ENCODE measurements at regions not wholly inside any gene's neighbourhood (a gene's known extent, or its start where the extent isn't known, plus 50 kb on each side); places are given as distances from the start of the nearest gene placed in this dataset.
"Not testable (repeated sequence)": the region's sequence is repeated elsewhere in the genome, so short reads cannot be mapped to it uniquely, and the experiment has no call there.

DNA sequence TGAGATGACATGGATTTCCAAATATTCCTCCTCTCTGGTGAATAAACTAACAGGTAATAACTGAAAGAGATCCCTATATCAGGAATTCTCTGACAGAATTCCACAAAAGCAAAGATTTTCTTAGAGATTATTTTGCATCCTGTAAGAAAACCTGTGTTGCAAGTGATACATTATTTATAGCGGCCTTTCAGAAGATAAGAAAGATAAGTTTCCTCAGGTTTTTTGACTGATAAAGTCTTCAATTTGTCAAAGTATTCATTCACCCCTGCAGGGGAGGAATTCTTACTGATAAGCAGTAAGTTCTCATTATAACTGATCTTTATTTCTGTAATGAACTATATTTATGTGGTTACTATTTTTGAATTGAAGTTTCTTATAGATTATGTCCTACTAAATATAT, 554.0 kb downstream of the ARL4A start:
- DNase-seq = no peak

DNA sequence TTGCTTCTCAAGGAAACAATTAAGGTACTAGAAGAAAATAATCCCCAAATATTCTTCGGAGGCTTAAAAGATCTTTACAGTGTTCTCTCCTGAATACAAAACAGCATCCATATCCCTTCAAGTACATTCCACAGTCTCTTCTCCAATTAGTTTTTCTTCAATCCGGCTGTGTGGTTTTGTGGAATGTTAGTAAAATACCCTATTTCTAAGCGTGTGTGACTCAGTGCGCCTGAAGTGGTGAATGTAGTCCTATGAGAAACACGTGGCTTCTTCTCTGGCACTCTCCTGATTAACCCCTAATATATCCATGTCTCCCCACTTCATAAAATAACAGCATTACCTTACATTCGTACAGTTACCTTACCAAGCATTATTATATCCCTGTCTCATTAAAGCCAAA, 570.2 kb downstream of the ARL4A start:
- DNase-seq = no peak

DNA sequence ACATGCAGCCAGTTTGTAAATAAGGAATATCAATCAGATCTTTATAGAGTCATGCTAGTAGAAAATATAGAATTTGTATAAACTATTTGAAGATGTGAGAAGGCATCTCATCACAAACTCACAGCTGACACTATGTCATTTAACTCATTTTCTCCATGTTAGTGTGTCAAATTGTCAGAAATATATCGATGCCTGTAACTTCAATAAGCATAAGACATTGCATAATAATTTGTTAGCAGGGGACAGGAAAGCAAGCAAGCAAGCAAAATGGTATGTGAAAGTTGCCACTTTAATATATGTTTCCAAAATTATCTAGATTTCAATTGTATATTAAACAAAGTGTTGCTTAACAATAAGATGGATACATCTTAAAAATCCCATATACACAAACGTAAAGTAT, 571.0 kb downstream of the ARL4A start:
- DNase-seq = no peak

DNA sequence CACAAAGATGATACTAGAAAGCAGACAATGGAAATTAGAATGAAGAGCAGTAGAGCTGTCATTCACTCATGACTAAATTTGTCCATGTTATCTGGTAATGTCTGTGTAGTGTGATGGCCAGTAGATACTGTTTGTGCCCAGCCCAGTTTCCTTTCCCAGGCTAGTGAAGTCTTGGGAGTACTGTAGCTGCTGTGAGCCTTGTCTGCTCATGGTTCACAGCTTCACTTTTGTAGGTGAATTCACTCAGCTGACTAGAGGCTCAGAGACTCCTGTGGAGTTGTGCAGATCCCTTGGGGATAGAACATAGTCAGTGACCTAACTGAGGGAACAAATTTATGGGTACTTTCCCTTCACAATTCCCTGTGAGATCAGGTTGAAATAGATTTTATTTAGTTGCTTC, 572.5 kb downstream of the ARL4A start:
- no peak for DNase-seq

DNA sequence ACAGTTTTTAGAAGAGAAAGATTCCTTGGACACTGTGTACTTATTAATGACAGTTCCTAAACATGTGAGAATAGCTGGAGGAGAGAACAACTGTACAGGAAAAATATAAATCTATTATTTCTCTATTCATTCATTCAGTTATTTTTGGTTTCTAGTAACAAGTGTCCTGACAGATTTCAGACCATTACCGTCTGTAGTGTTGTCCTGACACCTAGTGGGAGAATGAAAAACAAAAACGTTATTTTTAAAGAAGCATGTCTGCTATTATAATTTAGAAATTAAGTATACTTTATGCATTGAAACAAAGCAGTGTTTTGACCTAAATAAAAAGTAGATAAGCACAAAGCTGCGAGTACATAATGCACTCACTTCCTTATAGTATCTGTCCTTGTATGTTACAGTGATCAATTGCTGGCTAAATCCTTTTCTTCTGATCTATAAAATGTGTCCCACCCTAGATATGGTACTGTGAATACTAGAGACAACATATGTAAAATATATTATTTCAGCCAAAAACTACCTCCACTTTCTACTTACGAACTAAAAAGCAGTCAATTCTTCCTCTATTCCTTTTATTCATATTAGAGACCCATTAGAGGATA, 575.6 kb downstream of the ARL4A start:
- no peak for DNase-seq

DNA sequence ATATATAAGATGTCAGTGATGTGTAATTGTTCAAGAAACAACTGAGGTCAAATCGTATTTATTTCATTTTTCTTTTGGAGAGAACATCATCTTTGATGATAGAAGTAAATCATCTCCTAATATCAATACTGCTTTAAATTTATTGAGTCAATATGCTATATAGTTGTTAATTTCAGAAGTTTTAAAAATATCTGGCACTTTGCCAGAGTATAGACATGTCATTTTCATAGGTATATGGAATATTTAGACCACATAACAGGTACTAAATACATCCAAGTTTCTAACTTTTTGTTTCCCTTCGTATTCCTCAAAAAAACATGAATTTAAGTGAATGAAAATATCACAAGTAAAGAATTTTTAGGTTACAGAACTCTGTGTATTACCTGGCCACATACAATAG, 577.8 kb downstream of the ARL4A start:
- no peak for DNase-seq

DNA sequence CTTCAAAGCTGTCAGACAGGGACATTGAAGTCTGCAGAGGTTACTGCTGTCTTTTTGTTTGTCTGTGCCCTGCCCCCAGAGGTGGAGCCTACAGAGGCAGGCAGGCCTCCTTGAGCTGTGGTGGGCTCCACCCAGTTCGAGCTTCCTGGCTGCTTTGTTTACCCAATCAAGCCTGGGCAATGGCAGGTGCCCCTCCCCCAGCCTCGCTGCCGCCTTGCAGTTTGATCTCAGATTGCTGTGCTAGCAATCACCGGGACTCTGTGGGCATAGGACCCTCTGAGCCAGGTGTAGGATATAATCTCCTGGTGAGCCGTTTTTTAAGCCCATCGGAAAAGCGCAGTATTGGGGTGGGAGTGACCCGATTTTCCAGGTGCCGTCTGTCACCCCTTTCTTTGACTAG, 586.8 kb downstream of the ARL4A start:
- DNase-seq = not testable (repeated sequence)

DNA sequence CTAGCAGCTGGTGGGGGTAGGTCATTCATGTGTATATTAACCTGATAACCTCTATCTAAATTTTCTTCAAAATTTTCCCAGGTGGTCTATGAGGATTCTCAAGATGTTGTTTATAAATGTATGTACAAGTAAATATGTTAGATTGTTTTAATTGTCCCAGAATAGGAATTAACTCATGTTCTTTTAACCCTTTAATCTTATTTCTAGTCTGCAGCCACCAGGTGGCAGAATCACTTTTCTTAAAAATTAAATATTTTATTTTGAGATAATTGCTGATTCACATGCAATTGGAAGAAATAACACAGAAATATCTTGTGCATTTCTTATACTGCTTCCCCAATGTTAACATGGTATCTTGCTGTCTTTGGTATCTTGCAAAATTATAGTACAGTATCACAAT, 589.5 kb downstream of the ARL4A start:
- DNase-seq = no peak

DNA sequence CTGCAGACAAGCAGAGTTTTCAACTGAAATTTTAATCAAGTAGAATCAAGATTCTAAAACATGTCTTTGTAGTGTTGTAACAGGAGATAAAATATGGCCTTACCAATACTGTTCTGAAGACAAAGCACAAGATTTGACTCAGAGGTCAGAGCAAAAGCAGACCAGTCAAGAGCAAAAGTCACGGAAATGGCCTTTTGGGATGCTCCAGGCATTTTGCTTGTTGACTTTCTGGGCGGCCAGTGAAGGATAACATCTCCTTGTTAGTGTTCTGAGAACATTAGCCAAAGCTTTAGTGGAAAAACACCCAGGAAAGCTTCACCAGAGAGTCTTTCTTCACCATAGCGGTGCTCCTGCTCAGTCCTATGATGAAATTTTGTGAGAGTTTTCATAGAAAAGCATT, 590.6 kb downstream of the ARL4A start:
- DNase-seq = no peak

DNA sequence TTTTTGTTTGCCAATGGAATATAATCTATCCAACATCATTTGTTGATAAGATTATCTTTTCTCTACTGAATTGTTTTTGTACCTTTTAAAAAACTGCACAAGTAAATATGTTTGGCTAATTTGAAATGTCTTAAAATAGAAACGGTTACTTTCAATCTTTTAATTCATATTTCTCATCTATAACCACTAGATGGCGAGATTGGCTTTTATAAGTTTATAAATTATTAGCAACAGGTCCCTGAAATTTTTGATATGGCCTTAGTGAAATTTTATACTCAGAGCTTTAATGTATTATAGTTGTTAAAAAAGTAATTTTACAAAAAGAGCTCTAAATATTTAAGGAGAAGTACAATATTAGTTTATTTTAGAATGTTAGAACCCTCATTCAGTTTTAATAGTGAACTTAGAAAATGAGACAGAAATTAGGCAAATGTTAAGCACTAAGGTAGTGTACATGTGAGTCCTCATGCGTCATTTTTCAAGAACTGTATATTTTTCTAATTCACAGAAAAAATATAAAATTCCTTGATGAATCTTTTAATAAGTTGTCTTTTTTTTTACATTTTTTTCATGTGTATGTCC, 592.5 kb downstream of the ARL4A start:
- no peak for DNase-seq

DNA sequence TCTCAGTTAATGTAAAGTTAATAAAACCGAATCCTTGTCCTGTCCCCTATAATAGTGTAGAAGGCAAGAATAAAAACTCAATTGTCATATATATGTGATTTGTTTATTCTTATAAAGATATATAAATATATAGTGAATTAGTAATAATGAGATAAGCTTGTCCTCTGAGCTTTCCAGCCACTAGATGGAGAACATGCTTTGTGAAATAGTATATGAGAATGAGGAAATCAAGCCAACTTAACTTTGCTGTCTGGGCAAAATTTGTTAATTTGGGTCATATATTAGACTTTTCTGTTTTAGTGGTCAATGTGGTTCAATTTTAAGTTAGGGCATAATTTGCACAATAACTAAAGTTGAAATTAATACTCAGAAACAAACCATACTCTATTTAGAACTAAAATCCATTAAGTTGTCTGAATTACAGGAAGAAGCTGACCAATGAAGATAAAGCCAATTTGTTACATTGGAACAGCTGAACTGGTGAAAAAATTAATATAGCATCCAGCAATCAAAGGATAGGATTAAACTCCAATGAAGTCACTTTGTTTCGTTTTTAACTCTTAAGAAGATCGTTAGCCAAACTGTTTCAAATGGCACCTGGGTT, 595.0 kb downstream of the ARL4A start:
- no peak for DNase-seq

DNA sequence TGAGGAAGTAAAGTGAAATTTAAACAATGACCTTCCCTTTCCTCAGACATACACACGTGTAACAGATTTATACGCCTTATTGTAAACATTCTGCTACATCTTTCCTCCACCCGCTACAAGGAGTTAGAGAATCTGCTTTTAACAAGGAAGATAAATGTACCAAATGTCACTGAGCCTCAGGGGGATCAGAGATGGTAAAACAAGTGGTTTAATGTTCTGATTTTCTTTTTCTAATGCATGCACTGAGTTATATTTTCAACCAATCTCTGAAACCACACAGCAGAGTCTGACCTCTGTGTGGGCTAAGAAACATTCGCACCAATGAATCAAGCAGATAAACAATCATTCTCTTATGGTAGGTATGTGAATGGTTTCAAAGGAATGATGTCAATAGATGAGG, 599.5 kb downstream of the ARL4A start:
- no peak for DNase-seq

DNA sequence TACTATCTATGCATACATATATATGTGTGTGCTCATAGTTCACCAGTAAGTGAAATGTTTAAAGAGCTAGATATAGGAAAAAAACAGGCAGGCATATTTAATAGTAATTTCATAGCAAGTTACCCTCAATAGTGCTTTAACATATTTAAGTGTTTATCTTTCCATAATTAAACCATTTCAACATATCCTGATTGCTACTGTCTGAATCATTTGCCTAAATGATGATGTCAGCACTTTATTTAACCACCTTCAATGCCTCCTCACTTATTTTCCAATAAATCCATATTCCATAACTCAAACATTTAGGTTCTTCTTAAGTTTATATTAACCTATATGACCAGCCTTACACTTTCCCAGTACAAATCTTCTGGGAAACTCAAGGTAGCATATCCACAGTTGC, 601.1 kb downstream of the ARL4A start:
- no peak for DNase-seq

DNA sequence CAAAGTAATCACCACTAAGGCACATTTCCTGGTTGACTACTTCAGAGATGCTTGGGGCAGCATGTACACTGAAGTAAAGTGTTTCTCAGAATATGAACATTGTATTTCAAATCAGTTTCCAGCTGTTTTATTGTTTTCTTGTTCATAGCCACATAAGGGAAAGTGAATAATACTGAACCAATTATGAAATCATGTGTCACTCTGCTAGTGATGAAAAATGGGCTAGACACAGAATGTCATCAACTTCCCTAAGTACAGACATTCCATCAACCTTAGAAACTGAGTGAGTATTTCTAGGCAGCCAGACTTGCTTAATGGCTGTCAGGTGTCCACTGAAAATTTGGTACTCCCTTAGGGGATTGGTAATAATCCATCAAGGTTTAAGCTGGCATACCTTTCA, 603.5 kb downstream of the ARL4A start:
- no peak for DNase-seq

DNA sequence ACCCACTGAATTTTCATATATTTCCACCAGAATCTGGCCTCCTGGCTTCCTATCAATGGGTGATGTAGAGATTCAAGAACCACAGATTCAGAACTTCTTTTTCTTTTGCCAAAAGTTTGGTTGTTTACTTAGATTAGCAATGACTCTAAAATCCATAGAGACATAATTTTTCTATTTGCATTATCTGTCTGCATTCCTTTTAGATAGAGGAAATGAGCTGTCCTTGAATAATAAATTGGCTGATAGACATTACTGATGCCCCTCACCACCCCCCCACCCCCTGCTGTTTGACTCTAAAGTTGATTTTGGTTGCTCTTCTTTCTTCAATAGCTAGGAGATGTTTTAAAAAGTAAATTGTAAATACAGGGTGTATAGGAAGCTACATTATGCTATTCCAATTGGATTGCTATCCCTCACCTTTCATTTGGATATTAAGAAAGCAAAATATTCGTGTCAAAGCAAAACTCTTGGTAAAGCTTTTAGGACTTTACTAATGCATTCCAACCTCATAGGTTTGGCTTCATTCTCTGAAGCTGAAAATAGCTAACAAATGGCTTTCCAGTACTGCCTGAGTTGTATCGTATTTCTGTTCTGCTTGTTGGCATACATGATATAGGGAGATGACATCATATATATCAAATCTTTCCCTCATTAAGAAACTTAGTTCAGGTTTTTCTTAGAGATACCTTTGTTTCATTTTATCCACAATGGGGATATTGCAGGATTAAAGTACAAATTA, 606.0 kb downstream of the ARL4A start:
- DNase-seq = no peak

DNA sequence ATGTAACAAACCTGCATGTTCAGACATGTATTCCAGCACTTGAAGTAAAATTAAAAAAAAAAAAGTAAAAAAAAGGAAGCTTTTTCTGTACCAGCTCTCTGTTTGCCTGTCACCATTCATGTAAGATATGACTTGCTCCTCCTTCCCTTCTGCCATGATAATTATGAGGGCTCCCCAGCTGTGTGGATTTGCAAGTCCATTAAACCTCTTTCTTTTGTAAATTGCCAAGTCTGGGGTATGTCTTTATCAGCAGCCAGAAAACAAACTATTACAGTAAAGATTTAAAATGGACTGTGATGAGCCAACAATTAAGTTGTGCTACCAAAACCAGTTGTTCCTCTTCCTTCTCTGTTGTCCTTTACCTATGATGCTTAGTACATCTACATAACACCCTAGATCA, 619.6 kb downstream of the ARL4A start:
- no peak for DNase-seq

DNA sequence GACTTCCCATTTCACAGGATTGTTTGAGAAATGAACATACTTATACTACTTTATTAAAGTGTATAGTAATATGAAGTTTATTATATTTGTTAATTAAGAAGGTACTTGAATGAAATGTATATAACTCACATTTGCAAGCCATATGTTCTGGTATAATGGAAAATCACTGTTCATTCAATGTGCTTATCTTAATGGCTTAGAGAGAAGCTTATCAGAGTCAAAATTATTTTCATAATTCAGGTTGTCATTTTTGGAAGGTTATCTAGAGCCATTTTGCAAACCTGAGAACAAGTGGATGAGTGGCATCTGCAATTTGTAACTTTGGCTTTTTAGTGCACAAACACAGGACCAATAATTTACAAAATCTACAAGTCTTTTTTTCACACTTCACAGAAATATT, 621.0 kb downstream of the ARL4A start:
- no peak for DNase-seq

DNA sequence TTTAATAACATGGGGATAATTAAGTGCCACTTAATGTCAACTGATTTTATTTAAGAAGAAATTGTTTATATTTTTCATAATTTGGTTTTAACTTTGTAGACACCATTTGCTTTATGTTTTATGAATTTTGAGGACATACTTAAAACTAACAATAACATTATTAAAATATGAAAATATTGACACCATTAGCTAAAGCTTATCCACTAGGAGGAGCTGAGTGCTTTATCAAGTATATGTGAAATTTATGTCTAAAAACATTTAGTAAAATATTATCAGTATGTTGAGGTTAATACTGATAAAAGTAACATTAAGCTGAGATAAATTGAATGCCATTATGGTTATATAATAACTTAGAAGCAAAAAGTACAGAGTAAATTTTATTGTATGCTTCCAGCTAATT, 622.1 kb downstream of the ARL4A start:
- no peak for DNase-seq

DNA sequence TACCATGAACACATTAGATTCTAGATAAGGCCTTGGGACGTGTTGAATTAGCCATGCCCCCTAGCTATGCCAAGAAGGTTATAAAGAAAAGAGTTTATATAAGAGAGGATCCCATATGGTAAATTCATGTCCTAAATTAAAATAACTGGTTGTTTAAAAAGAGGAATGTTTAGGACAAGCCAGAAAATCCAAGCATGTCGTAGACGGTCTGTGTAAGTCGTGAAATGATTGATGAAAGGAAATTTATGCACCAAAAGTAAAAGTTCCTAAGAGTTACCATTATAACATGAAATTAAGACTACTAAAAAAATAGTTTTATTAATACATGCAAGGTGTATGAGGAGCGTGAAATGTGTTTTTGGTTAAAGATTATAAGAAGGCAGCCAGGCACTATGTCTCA, 624.9 kb downstream of the ARL4A start:
- DNase-seq = no peak

DNA sequence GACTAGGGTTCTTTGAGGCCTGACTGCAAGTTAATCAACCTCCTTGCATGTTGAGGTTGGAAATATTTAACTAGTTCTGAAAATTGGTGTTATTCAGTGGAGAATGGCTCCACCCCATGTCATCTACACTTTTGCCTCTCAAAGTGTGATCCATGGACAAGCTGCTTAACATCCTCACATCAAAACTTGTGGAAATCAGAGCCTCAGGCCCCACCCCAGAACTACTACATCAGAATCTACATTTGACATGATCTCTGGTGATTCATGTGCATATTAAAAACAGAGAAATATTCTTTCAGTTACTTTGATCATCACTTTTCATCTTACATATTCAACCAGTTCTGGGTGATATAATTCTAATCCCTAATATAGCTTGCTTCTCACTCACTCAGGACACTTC, 632.9 kb downstream of the ARL4A start:
- DNase-seq = no peak

DNA sequence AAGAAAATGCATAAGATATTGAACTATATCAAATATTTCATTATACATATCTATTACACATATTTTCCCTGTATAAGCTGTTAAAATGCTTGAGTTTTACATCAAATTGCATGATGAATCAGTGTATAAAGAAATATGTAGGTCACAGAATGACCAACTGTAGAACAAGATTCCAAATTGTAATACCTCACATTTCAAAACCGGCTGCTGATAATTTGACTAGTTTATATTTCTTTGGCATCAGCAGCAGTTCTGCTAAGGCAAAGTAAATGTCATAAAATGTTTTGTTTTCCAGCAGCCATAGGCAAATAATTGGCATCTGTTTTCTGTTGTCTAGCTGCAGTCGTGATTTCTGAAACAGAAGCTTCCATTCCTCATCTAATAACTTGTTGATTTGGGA, 633.9 kb downstream of the ARL4A start:
- no peak for DNase-seq

DNA sequence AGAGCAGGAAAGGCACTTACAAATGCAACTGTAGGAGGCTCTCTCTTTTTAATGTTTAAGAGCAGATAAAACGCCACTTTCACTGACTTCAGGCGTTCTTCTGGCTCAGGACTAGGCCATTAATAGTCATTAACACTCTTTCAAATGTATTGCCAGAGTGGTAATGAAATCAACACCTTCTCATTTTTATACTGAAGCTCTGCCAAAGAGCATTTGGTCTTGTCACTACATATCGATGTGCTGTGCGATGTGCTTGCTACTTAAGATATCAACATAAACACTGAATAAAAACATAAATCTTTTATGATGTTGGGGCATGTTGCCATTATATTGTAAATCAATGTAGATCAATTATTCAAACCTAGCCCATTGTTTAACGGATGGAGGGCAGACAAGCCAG, 634.7 kb downstream of the ARL4A start:
- DNase-seq = no peak

DNA sequence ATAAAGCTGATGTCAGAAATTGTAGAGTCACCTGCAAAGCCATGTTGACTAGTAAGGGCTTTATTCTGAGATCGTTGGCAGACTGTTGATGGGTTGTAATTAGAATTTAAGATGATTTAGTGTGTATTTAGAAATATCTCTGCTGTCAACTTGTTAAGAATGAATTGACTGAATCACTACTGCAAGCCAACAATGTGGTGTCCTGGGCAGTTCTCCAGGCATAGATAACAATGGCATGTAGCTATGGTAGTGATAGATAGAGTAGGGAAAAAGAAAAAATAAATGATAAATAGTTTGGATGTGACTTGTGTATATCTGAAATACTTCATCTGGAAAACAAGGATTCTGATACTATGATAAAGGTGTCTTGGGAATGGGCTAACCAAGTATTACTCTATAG, 640.2 kb downstream of the ARL4A start:
- DNase-seq = no peak

DNA sequence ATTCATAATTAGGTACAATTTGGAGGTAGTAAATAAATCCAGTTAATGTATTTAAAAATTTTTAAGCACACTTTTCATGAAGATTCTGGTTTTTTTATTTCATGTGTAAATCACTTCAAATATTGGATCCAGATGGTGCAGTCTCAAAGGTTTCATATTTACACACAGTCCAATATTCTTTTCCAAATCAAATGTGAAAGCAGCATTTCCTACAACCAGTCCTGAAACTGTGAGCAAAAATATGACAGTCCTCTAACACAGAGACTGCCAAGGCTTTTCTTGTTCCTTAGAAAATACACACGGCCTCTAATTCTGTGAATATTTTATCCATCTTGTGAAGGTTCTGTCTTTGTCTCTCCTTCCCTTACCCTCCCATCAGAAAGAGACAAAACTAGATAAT, 645.9 kb downstream of the ARL4A start:
- no peak for DNase-seq

Measured in stimulated activated CD4-positive, alpha-beta T cell treated with anti-CD3 and anti-CD28 coated beads, Interleukin-2, amount 100 ng/mL, for 24 hours (primary cell).